GM18870 (cell line): ENCODE measurements at regions not wholly inside any gene's neighbourhood (a gene's known extent, or its start where the extent isn't known, plus 50 kb on each side); places are given as distances from the start of the nearest gene placed in this dataset.
"Not testable (repeated sequence)": the region's sequence is repeated elsewhere in the genome, so short reads cannot be mapped to it uniquely, and the experiment has no call there.

Experiments used
- ATAC-seq: cut with Tn5 transposase; IDR thresholded peaks from one replicate; pipeline ENCODE4 v1.9.1; 2021; ENCODE audit warnings: moderate library complexity; ENCODE audit not compliant: unreplicated experiment

- peak; percentile 100 for ATAC-seq
Observed at GRCh38 chr1:223992456-223993246, 121.3 kb upstream of the FBXO28 start.

GRCh38 chr1:223991297-223991857, 122.5 kb upstream of the FBXO28 start:
- not testable (repeated sequence) for ATAC-seq

- not testable (repeated sequence) for ATAC-seq
Observed at GRCh38 chr1:223961985-223962384, 116.2 kb upstream of the TP53BP2 start.

- not testable (repeated sequence) for ATAC-seq
Observed at GRCh38 chr1:223952801-223953200, 107.1 kb upstream of the TP53BP2 start.

- ATAC-seq, result not testable (repeated sequence)
Observed at GRCh38 chr1:223951551-223951950, 105.8 kb upstream of the TP53BP2 start.

GRCh38 chr1:223949944-223950343, 104.2 kb upstream of the TP53BP2 start:
- ATAC-seq, result not testable (repeated sequence)

GRCh38 chr1:223948041-223948440, 102.3 kb upstream of the TP53BP2 start:
- not testable (repeated sequence) for ATAC-seq

GRCh38 chr1:223936592-223936991, 90.8 kb upstream of the TP53BP2 start:
- not testable (repeated sequence) for ATAC-seq

- not testable (repeated sequence) for ATAC-seq
Observed at GRCh38 chr1:223931476-223931875, 85.7 kb upstream of the TP53BP2 start.

- not testable (repeated sequence) for ATAC-seq
Observed at GRCh38 chr1:223920805-223921204, 75.1 kb upstream of the TP53BP2 start.

- not testable (repeated sequence) for ATAC-seq
Observed at GRCh38 chr1:223915476-223915875, 69.7 kb upstream of the TP53BP2 start.

GRCh38 chr1:223913715-223914114, 68.0 kb upstream of the TP53BP2 start:
- ATAC-seq, result not testable (repeated sequence)

GRCh38 chr1:223907943-223908587, 62.3 kb upstream of the TP53BP2 start:
- not testable (repeated sequence) for ATAC-seq

- not testable (repeated sequence) for ATAC-seq
Observed at GRCh38 chr1:223903221-223903620, 57.5 kb upstream of the TP53BP2 start.

- ATAC-seq, result not testable (repeated sequence)
Observed at GRCh38 chr1:223899775-223900174, 54.0 kb upstream of the TP53BP2 start.

- not testable (repeated sequence) for ATAC-seq
Observed at GRCh38 chr1:223897097-223897496, 51.4 kb upstream of the TP53BP2 start.

GRCh38 chr1:223895950-223896349, 50.2 kb upstream of the TP53BP2 start:
- ATAC-seq, result not testable (repeated sequence)
